NCI-H1436 treated with DMSO at 0.1 percent for 48 hours (cell line): ENCODE measurements at regions not wholly inside any gene's neighbourhood (a gene's known extent, or its start where the extent isn't known, plus 50 kb on each side); places are given as distances from the start of the nearest gene placed in this dataset.

Source experiments
- DNase-seq: peaks from one replicate; lab custom pipeline; 2025; lab: John Stamatoyannopoulos, UW

DNA sequence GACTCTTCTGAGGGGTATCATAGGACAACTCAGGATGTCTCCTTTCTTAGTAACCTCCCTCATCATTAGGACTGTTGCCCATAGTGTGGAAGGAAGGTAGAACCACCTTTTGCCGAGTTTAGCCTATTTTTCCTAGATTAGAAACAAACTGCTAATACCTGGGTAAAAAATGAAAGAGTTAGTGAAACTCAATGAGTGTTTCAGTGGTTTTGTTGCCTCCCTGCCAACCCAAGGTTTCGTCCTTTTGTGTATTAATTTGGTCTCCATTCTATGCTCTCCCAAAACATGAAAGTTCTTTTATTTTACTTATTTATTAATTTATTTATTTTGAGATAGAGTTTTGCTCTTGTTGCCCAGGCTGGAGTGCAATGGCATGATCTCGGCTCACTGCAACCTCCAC, 174.9 kb upstream of the KCNJ16 start:
- DNase-seq = no peak

DNA sequence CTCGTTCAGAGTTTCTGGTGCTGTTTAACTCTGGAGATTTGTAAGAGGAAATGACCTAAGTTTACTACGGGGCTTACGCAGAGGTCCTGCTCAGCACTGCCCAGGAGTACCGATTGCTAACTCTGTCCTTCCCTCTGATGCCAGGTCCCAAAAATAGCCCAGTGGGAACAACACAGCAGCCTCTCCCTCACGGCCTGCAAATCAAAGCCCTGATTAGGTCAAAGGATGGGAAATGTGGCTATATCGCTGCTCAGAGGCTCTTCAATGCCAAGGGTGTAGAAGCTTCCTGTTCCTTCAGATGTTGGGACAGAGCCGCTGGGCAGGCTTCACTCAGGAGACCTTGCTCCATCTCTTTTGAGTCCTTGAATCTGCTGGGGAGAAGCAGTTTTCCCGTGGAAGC, 174.2 kb upstream of the KCNJ16 start:
- DNase-seq = no peak

DNA sequence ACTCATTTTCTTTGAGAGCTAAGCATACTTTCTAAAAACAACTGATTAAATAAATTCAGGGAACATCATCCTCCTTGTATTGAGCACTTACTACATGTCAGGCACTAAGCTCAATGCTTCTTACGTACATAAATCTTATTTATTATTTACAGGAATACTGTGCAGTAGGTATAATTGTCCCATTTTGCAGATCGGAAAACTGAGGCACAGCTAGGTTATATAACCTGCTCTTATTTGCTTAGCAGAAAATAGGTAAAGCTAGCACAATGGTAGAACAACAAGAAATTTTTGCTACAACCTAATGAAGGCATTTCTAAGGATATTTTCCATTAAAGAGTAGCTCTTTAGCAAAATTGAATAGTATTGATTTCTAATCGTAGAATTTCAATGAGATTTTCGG, 168.7 kb upstream of the KCNJ16 start:
- no peak for DNase-seq

DNA sequence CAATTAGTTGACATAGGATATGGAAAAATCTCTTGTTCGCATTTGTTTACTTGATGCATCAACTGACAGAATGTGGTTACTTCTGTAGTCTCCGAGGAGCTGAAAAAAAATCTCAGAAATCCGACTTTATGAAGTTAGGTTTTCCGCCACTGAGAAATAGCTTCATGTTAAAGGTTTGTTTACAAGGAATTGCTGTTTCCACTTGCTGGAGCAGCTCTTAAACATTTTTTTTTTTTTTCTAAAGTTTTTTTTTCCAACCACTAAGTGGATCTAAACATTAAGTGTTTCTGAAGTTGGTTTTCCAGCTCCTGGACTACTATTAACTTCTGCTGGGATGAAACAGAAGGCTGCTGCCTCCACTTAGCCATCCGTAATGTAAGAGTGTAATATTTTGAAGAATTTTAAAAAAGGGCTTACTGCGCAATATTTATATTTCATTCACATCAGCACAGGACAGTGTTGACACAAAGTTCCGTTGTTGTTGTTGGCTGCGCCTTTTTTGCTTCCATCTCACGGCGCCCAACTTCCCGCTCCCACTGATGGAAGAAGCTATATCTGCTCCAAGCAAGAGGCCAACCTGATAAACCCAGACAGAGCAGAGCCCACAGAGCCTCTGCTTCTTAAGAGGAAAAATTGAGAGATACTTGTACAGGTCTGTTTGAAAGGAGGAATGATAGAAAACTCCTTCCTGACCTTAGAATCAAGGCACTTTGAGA, 167.7 kb upstream of the KCNJ16 start:
- no peak for DNase-seq

DNA sequence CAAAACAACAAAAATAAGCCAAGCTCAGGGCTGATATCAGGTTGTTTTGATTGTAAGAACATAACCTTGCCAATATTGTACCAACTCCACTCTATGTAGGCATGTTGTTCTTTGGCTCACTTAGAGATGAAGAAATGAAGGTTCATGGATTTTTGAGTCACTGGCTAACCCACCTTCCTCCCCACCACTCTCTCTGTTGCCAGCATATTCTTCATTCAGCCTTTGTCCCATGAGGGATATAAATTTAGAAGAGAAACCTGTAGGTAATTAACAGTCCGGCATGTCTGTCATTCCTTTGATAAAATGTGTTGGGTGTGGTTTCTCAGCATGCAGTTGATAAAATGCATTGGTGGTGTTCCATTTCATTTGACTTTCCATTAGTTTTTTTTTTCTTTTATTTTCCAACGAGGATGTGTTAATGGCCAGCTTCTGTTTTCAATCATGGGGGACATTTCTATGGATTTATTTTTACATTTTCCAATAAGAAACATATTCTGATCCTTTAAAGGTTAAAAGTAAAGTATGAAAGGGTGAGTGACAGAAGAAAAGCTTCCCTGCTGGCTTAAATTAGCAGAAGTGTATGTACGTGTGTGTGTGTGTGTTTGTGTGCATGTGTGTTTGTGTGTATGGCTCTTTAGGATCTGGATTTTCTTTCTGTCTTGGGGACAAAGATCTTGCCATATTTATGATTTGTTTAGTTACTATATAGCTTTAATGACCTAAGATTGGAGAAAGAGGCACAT, 166.2 kb upstream of the KCNJ16 start:
- no peak for DNase-seq

DNA sequence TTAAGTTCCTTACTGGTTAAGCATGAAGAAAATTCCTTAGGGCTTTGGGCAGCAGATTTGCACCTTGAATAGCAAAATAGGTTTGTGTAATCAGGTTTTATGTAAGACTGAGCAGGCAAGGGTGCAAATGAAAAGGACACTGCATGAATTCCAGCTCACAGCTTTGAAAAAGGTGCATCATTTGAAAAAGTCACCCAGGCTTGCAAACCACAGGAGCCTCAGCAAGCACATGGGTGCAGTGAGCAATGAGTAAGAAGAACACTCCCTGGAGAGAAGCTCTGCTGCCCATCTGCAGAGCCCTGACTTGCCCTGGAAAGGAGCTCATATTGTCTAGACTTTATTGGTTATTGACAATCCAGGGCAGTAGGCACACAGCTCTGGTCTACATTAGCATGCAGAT, 165.6 kb upstream of the KCNJ16 start:
- no peak for DNase-seq

DNA sequence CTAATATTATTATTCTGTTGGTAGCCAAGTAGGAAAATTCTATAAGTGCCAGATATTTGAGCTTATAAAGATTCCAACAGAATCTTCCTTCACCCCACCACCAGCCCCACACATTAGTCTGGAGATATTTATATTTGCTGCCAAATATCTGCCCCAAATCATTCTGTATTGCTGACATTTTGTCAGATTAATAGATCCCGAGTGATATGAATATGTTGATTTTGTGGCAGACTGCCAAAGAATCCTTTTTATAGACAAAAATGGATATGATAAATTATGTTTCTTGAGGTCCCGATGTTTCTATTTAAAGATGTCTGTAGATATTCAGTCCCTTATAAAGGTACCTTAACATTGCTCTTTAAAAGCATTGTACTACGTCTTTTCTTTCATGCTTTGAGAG, 162.2 kb upstream of the KCNJ16 start:
- DNase-seq = no peak

DNA sequence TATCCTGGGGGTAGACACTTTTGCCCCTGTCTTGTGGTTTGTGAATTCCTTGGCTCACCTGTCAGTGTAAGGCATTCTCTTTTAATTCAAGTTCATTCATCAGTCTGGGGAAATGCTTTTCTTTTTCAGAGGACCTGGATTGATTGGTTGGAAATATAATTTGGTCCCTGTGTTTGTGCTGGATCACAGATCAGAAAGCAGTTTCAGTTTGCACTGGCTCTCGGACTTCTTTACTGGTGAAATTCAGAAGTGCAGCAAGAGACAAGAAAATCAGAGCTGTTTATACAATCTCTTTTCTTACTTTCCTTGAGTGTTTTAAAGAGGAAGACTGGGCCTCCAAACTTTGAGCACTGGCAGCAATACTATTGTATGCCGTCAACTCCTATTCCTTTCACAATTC, 161.8 kb upstream of the KCNJ16 start:
- no peak for DNase-seq

DNA sequence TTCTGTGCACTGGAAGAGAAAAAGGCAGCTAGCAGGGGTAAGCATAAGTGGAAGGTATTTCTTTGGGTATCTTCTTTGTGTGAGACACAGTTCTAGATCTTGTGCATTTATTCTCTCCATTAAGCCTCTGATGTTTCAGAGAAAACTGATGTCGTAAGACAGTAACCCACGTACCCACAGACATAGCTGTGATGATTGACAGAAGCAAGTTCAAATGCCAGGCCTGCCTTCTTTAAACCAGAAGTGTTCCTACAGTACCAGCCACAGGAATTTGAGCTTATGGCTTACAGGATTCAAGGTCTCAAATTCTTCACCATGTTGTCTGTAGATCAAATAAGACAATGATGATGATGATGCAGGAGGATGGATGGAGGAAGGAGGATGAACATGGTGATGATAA, 161.4 kb upstream of the KCNJ16 start:
- DNase-seq = no peak

DNA sequence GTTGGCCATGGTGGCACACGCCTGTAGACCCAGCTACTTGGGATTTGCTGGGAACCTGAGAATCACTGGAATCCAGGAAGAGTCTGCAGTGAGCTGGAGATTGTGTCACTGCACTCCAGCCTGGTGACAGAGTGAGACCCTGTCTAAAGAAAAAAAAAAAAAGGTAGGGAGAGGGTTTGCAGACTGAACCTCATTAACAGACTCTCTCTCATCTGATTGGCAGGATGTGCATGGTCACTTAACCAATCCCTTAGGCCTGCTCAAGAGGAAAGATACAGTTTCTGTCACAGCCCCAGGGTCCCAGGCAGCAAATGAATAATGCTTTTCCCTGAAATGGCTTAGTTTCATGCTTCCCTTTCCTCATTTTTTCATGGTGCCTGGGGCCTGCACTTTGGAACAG, 160.5 kb upstream of the KCNJ16 start:
- no peak for DNase-seq

DNA sequence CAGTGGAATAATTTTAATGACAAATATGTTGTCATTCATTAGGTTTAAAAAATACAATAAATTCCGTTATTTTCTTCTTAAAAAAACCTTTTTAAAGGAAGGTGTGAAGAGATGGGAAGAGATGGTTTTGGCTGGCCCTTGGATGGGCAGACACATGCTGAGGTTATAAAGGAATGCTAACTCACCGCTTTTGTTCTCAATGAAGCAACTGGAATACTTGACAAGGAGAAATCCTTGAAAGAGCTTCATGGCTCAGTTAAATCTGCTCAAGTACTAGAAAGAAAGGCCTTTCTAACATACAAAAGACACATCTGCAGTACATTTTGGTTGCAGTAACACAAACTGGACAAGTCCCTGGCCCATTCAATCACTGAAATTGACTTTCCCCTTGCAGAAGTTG, 158.3 kb upstream of the KCNJ16 start:
- DNase-seq = no peak

DNA sequence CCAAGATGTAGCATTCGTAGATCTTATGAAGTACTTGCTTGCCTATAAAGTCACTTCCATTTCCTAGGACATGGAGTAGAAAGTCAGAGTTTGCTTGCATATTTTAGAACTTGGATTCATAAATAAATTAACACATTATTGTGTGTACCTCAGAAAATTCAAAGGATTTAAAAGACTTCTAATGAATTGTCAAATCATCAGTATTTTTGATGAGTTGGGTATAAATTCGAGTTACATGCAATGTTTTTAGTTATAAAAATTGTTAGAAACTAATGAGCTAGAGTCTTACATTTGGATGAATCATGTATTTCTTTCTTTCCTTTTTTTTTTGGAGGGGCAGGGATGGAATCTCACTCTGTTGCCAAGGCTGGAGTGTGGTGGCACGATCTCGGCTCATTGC, 156.9 kb upstream of the KCNJ16 start:
- no peak for DNase-seq

DNA sequence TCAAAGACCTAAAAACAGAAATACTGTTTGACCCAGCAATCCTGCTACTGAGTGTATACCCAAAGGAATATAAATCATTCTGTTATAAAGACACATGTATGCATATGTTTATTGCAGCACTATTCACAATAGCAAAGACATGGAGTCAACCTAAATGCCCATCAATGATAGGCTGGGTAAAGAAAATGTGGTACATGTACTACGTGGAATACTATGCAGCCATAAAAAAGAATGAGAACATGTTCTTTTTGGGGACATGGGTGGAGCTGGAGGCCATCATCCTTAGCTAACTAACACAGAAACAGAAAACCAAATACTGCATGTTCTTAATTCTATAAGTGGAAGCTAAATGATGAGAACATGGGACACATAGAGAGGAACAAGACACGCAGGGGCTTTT, 155.2 kb upstream of the KCNJ16 start:
- DNase-seq = no peak

DNA sequence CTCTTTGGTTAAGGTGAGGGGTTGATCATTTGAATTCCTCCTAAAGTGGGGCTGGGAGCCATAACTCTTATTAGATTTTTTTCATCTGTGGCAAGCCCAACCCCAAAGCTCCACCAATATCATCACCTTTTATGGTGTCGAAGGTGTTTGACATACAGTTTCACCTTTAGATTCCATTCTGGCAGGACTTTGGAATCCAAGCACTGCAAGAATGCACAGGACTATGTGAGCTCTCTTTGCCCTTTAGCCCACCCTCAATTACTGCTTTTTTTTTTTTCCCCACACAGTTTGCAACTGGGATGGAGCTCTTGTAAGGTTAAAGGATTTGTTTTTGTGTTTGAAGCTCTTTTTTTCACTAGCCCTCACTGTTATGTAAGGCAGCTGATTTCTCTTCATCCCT, 154.0 kb upstream of the KCNJ16 start:
- no peak for DNase-seq

DNA sequence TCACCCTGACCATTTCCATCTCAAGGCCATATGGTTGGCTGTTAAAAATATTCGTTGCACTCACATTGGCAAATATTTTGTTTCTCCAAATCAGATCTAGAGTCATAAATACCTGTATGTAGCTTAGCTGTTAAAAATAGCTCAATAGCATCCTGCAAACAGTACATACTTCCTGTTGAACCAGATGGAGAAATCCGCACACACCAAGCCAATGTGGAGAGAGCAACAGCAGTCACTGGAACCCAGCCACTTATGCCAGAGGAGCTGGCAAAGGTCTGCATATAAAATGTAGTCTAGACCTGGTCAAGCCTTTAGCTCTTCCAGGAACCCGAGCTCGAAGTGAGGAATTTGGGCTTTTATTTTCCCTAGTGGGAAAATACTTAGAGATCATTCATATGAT, 146.4 kb upstream of the KCNJ16 start:
- no peak for DNase-seq

DNA sequence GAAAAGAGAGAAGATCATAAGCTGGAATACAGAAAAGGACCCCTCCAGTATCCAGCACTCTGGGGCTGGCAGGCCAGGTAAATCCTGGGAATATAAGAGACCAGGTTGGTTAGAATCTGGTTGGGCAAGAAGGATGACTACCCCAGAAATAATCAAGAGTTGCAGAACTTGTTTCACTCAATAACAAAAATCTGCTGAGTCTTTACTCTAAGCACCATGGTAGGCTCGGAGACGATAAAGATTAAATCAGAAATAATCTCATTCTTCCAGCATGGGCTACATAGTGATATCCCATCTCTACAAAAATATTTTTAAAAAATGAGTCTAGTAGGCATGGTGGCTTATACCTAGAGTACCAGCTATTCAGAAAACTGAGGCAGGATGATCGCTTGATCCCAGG, 138.0 kb upstream of the KCNJ16 start:
- no peak for DNase-seq

DNA sequence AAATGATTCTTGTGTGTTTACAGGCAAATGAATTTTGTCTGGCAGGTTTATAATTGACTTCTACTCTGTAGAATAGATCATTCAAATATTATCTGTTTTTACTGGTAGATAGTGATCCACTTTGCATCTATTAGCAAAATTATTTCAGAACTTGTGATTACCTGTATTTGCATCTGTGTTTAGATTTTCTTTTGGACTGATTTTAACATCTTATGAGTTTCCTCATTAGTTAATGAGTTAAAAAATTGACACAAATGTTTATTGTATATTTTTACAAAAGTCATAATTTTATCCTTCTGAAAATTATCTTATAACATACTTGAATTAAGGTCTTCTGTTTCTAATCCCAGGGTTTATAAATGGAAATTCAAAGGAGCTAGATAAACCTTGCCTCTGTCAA, 132.0 kb upstream of the KCNJ16 start:
- DNase-seq = no peak

DNA sequence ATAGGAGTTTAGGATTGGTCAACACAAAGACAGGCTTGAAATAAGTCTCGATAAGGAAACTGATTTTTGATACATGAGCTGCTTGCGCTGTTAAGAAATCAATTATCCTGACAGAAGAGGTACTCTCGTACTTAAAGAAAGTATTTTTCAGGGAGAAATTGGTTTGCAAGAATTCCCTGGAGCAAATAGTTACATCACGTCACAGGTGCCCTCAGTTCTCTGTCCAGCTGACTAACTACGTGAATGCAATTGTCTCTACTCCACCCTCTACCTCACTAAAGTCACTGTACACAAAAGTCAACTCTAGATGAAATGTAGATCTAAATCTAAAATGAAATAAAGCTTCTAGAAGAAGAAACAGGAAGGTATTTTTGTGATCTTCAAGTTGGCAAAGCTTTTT, 130.6 kb upstream of the KCNJ16 start:
- no peak for DNase-seq

DNA sequence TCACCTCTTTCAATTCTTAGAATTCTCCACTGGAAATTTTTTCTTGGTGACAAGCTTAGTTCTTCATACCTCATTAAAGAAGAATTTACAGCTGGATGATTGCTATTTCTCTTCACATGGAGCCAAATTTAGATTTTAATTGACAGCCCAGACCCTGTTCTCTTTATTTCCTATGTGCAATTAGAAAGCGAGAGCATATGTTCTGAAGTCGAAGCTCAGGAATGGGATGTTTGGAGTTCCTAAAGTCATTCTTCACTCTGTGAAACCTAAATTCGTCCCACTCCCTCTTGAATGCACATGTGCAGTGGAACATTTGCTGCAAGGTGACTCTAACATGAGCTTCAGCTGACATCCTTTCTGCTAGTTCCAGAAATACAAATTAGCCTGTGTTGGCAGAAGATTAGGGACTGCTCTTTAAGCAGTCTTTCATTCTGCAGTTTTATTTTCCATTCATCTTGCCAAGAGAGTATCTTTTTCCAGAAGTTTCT, 129.3 kb upstream of the KCNJ16 start:
- no peak for DNase-seq

DNA sequence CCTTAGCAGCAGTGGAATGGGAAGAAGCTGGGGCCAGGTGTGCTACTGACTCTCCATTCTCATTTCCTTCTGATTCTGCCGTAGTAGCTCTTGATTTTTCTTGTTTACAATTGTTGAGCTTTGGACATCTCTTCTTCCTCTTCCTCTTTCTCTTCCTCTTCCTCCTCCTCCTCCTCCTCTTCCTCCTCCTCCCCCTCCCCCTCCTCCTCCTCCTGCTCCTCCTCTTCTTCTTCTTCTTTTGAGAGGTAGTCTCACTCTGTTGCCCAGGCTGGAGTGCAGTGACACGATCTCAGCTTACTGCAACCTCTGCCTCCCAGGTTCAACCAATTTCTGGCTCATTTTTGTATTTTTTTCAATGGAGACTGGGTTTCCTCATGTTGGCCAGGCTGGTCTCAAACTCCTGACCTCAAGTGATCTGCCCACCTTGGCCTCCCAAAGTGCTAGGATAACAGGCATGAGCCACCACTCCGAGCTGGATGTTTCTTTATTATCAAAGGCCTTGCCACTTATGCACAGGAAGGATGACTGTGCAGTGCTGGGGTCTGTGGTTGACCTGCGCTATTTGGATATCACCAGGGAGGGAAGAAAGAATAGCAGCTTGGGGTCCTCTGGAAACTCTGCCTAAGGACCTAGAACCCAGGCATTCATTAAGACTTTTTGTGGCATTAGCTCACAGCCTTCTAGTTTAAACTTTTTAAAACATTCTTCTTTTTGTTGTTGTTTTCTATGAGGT, 127.8 kb upstream of the KCNJ16 start:
- no peak for DNase-seq

DNA sequence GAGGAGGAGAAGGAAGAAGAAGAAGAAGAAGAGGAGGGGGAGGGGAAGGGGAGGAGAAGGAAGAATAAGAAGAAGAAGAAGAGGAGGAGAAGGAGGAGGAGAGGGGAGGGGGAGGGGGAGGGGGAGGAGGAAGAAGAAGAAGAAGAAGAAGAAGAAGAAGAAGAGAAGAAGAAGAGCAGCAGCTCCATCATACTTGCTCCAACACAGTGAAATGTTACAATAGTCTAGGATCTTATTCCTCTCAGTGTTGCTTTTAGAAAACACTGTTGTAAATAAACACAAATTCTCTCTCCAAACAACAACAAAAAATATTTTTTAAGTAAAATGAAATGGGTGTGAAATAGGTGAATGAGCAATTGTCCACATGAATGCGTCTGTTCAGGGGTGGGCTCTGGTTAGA, 126.6 kb upstream of the KCNJ16 start:
- DNase-seq = no peak

DNA sequence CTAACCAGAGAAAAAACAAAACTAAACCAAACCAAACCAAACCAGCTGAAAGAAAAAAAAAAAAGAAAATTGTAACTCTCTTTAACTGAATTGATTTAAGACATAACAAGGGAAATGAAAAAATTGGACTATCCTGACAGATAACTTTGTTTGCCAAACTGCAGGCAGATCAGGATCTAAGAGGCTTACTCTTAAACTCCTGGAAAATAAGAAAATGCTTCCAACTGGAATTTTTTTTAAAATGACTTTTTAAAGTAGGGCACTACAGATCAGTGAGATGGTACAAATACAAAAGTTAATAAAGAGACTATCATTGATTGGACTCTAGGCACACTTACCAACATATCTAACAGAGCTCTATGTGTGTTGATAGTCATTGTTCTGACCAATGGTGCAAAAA, 125.5 kb upstream of the KCNJ16 start:
- no peak for DNase-seq
